Activated CD8-positive, alpha-beta memory T cell treated with anti-CD3 and anti-CD28 coated beads for 24 hours (primary cell): ENCODE measurements at regions not wholly inside any gene's neighbourhood (a gene's known extent, or its start where the extent isn't known, plus 50 kb on each side); places are given as distances from the start of the nearest gene placed in this dataset.
A peak's percentile ranks its signal among the peaks of the same experiment; 100 is the strongest.

Experiments used
- DNase-seq: peaks from one replicate; pipeline ENCODE4 v3.0.0-alpha.2; 2020

DNA sequence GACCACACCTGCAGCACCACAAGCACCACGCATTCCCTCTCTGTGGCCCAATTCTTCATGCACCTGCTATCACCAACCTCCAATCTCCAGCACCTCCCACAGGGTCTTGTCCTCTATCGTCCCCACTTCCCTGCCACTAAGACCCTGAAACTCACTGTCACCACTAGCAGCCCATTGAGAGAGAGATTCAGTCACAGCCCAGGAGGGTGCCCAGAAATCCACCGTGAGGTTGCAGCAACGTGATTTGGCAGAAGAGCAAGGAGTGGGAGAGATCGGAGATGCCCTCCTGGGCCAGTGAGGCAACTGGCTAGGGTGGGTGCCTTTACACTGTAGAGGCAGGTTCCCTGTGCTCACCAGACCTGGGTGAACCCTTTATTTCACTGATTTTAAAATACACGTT lies 90.1 kb downstream of the ANKRD60 start:
- DNase-seq: no peak

DNA sequence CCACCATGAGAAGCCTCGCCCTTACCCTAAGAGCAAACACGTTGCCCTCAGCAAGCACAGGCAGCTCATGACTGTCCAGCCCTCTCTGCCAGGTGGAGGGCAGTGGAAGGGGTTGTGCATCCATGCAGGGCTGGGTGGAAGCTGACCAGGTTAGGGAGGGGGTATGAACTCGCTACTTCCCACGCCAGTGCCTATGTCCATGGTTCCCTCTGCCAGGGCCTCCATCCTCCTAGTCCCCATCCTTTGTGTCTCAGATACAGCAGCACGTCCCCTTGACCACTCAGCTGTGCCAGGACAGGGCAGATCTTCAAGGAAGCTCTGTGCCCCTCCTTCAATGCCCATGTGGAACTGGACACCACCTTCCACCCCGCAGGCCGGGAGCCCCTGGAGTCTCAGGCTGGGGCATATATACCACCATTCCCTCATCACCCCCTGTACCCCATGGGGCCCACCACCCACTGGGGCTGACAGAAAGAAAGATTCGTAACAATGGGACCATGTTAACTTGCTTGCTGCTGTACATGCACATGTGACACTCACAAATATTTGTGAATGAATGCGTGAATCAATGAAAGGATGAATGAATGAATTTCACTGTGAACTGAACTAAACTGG lies 90.7 kb downstream of the ANKRD60 start:
- peak; percentile 24 for DNase-seq

DNA sequence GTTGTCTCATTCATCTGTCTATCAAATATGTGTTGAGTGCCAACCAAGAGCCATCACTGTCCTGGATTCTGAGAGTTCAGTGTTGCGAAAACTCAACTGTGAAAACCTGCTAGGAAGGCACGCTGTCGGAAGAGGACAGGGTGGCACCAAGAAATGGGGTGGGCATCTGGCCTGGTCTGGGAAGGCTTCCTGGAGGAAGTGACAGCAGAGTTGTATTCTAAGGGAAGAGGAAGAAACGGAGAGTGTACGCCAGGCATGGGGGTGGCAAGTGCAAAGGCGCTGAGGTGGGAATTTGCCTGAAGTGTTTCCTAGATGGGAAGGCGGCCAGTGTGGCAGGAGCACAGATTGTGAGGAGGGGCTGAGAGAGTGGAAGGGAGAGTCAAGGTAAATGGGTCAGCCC lies 91.2 kb downstream of the ANKRD60 start:
- DNase-seq: no peak

DNA sequence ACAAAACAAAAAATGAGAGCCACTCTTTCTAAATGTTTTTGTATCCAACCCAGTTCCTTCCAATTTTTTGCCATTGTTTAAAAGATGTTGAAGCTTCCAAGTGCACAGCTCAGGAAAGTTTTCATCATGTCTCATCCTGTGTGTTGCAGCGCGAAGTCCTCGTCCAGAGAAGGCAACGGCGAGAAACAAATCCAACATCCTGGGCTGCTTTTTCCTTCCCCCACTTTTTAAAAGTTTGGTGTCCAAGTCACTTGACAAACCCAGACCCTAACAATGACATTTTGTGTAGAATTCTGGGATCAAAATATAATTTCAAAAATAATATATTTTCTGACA lies 92.3 kb downstream of the ANKRD60 start:
- DNase-seq: no peak

DNA sequence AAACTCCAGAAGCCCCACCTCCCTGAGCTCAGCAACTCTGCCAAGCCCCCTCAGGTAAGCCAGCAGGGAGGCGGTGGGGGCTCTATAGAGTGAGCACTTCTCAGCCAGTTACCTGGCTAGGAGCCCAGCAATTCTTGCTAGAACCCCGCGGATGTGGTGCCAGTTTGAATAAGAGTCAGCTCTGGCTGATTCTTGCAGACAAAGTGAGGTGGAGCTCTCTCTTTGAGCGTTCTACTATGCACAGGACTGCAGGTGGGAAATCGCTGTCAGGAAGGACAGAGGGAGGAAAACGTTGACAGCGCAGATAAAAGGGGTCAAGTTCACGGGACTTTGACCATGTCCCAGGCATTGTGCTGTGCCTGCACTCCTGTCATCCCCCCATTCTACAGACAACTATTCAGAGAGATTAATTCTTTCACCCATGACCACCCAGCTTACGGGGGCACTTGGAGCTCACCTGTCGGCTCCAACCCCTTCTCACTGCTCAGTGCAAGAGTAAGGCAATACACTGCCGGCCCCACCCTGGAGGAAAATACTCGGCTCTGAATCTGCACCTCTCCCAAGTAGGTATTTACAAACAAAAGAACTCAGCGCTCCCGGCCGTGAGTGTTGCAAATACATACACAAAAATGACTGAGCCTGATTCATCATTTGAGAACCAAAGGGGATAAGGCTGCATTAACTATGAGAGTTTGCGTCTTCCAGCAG lies 92.9 kb downstream of the ANKRD60 start:
- DNase-seq: peak; percentile 24

DNA sequence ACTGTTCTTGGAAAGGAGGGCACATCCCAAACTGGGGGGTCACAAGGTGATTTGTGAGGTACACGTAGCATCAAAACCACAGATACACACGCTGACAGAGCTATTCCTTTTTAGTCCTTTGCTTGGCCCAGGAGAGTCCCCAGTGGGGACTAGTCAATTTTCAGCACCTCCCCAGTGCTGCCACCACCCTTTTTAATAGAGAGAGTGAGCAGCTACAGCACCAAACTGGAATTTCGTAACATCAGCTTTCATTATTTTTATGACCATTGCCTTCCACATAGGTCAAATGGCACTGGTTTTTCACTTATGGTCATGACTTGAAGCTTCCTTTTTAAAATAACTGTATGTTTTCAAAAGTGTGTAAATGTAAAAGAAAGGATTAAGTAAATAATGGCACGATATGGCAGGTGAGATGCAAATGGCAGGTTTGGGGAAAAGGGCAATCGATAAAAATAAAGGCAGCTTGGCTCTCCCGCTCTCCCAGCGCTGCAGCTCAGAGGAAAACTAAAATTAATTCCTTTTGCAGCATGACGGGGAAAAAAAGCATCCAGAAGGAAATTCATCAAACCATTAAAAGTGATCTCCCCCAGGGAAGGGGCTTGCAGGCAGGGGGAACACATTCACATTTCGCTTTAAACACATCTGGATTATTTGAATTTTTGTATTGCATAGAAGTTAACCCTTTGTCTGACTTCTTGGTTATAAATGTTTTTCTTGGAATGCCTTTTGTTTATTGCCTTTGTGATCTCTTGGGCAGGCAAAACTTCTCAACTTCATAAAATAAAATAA lies 95.2 kb downstream of the ANKRD60 start:
- peak; percentile 15 for DNase-seq

DNA sequence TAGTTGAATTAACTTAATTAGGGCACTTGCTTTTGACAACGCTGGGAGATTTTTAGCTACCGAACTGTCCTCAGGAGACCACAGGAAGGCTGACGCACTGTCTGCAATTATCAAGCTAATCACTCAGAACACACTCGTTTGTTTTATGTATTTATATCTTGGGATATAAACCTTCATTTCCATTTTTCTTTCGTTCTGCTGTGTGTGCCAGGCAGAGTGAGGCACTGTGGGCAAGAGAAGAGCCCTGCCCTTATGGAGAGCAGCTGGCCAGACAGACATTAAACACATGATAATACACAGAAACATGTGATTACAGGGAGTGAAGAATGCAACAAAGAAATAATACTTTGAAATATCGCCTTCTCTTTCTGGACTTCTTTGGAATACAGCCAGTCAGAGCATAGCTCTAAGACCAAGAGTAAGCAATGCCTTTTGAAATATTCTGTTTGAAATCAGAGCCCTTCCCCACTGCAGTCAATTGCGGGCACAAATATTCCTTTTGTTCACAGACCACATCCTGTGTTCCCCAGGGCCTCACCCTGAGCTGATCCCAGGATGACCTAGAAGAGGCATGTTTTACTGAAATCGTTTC lies 96.8 kb downstream of the ANKRD60 start:
- DNase-seq: peak; percentile 7

DNA sequence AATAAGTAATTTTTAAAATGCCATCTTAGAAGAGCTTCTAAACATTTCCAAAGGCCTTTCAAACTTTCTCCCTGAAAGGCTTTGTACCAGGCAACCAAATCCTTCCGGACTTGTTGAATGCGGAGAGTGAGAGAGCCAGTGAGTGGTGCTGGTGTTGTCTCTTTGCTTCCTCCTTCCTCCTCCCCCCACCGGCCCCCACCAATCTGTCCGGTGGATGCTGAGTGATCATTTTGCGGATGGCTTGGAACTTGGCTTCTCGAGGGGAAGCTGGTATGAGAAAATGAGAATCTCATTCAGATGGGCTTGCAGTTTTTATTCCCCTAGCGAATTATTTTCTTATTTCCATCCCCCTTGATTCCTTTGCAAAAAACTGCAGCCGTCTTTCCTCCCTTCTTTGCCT lies 97.3 kb downstream of the ANKRD60 start:
- peak; percentile 4 for DNase-seq

DNA sequence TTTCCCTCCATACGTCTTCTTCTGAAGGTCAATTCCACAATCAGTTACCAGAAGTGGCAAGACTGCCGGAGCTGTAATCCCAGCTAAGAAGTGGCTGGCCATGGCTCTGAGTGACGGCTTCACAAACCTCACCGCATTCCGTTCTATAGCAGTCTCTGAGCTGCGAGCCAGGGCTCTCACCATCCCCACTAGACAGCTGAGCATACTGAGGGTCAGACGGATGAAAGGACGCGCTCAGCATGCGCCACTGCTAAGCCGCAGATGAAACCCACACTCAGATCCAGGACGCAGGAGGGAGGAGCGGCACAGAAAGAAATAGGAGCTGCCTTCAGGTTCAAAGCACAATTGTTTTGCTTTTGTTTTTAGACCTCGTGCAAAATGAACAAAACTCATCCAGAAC lies 97.9 kb downstream of the ANKRD60 start:
- no peak for DNase-seq

DNA sequence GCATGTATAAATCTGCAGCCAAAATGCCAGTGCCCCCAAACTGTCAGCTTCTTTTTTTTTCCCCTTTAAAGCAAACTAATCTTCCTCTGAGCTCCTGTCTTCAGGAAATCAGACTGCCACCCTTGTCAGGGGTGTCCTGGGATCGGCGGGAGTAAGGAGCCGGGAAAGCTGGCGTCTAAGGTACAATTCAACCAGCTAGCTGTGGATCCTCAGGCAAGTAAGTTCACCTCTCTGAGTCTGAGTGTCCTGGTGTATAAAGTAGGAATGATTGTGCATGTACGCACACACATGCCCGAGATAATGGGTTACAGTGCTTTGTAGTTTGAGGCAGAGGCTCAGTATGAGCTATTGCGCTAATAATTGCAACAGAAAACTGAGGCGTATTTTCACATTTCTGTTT lies 98.3 kb downstream of the ANKRD60 start:
- no peak for DNase-seq

DNA sequence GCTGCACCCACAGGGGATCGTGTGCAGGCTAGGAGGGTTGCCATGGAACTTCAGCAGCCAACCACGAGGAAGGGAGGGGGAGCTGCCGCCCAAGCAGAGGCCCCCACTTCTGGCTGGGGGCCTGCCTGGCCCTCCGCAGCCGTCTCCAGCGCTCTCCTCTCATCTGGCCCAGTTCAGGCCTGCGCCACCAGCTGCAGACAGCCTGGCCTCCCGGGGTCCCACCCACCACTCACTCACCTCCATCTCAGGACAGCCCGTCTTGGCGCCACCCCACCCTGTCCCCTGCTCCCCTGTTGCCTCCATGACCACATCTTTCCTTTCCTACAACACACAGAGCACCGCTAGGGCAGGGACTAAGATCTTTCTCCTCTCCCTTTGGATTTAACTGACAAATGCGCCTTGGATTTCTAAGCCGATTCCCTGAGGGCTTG lies 98.7 kb downstream of the ANKRD60 start:
- DNase-seq: peak; percentile 30

DNA sequence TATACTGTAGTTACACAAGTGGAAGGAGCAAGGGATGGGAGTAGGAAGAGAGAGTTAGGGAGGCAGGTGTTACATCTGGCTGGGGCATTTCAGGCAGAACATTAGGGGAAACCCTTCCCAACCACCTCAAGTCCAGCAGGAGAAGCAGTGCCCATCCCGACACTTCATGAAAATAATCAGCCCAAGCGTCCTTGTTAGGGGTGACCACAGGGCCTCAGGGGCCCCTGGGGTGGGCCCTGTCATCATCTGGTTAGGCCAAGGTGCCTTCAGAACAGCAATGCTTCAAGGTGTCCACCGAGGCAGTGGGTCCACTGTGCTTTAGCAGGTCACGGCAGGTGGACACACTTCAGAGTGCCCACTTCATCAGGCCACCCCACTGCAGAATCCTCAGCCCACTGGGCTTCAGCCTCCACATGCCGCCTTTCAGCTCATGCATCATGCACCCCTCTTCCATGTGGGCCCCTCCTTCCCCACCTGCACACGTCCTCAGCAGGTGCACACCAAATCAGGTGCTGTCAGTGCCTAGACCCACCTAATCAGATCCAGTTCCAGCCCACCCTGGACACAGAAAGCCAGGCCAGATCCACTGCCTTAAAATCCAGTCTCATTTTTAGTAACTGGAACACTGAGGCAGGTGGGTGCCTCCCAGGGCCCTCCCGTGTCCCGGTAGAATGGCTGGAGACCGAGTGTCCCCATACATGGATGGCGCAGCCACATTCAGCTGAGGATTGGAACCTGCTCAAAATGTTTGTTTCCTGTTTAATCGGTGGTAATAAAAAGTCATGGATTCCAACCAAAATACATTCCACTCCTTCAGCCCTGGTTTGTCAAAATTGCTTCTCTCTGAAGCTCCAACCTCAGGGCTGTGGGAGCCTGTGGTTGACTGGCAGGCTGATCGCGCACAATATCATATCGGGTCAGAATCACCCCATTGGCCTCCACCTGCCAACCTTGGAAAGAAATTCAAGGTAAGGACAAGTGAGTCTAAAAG lies 99.5 kb downstream of the ANKRD60 start:
- peak; percentile 21 for DNase-seq

DNA sequence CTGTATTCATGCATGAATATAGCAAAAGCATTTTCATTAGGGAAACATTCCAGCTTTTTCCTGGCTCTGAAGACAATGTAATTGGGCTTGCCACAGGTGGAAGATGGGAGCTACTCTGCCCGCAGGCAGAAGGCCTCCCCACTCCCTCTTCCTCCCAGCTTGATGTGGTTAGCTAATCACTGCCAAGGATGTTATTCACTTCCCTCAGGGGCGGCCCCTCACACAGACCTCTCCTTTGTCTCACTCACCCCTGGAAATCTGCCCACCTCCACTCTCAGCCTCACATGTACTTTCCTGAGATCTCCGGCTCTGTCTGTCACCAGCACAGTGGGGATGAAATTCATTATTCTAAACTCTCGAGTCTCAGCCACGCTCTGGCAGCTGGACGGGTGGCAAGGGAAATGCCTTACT lies 100.7 kb downstream of the ANKRD60 start:
- no peak for DNase-seq

DNA sequence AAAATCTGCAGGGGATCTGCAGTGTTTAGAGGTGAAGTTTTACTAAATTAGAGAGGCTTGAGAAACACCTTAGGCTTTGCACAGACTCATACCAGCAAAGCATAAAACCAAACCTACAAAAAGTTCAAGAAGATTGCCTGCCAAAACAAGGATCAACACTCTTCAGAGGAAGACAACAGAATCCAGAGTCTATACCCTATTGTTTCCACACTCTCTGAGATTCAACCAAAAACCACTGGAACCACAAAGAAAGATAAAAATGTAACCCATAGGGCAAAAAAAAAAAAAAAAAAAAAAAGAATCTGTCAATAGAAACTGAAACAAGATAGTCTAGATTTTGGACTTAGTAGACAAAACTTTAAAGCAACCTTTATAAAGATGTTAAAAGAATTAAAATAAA lies 102.7 kb downstream of the ANKRD60 start:
- DNase-seq: no peak

DNA sequence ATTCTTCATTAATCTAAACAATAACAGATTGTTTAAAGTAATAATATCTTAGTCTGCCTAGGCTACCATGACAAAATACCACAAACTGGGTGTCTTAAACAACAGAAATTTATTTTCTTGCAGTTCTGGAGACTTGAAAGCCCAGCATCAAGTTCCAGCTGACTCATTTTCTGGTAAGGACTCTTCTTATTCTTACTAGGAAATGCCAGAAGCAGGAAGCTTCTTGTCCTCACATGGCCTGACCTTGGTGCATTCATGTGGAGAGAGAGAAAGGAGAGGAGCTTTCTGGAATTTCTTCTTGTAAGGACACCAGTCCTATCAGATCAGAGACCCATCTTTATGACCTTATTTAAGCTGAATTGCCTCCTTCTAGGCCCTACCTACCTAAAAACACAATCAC lies 110.5 kb downstream of the ANKRD60 start:
- DNase-seq: no peak

DNA sequence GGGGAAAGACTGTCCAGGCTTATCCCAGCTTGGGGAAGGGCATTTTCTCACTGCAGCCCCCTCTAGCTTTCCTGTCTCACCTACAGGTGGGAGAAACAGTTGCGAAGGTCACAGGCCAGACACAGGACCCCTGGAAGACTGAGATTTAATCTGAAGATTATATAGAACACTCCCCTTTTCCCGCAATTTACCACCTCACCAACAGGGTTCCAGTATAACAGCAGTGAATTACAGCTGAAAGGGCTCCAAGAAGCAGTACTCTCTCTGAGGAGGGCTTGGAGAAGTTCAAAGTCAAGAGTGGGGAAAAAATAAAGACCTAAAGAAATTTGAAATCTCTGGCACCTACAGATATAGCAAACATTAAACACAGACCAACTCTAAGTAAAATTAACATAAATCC lies 111.9 kb downstream of the ANKRD60 start:
- no peak for DNase-seq

DNA sequence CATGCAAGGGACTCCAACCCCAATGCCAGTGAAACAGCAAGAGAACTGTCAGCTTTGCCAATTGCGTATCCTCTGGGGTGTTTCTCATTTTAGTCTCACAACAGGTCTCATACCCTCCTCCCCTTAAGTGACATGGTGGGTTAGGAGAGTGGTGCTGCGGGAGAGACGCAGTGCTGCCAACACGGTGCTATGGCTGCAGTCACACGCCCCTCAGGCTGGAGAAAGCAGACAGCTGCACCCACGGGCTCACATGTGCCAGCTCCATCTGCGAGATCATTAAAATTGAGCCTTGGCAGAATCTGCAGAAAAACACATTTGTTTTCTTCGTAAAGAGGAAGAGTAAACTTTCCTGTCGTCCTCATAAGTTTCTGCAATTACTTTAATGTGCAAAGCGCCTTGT lies 114.7 kb downstream of the ANKRD60 start:
- peak; percentile 38 for DNase-seq

DNA sequence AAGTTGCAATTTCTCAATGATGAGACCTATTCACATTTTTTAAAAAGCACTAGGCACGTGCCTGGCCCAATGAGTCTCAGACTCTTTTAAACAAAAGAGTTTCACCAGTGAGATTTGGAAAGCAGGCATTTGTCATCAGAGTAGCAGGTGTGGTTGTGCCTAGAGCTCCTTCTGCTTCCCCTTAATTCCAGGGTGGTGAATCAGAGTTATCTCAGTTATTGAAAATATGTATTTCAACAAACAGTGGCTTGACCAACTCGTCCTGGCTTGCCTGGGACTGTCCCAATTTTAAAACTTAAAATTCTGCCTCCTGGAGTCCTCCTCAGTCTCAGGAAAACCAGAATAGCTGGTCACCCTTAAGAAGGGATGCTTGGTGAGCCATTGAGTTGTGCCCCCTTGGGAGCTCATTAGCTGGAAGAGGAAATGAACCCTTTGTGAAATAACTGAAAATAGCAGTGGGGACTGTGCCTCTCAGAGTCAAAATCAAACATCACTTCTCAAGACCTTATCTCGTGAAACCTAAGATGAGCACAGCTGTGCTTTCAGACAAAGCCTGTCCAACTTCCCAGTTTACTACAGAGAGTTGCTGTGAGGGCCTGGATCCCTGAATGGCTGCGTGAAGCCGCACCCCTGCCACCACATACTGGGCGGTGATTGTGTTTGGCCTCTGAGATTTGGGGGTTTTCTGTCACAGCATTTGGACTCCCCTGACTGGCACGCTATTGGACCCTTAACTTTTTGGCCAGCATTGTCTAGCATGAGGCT lies 116.3 kb downstream of the ANKRD60 start:
- peak; percentile 13 for DNase-seq

DNA sequence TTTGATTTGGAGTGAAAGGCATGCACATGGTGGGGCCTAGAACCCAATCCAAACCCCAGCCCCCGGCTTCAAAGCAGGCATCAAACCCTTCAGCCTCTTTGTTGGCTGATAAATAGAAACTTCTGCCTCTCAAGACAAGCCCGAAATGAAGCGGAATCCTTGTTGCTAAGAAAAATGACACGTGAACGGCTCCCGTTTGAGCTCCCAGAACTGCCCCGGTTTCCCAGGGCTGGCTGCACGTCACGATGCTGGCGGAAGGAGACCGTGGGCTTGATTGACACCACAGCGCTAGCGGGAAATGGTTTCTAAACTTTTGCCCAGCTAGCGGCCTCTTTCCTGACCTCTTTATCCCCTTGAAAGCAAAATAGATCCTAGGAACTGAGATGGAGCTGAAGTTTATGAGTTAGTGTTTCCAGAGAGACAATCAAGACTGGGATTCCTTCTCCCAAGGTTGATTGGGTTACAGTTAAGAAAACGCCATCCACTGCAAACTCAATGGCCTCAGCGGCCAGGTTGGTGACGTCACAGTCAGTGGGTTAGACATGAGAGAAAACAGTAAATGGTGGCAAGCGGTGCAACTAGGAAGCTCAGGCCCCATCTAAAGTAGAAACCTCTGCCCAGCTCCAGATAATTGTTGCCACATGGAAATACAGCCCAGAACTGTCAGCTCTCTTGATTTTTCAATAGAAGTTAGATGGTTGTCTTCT lies 117.0 kb downstream of the ANKRD60 start:
- DNase-seq: peak; percentile 3

DNA sequence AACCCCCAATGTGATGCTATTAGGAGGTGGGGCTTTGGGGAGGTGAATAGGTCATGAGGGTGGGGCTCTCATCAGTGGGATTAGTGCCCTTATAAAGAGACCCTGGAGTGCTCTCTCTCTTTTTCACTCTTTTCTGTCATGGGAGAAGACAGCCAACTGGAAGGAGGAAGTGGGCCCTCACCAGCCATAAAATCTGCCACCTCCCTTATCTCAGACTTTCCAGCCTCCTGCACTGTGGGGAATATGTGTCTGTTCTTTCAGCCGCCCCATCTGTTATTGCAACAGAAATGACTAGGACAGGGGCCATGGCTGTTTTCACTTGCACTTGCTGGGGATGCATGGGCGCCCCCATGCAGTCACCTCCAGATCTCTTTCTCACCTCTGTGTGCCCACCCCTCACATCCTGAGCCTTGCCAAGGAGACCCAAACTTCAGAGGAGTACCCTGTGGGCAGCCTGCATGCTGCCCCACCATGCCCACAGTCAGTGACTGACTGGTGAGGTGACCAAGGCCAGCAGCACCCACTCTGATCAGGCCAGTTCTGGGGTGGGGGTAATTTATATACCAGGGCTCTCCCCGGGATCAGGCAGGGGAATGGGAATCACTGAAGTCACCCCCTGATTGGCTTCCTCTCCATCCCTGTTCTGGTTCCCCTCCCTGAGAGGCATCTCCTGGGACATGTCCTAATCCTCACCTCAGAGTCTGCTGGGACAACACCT lies 118.4 kb downstream of the ANKRD60 start:
- DNase-seq: peak; percentile 33
